IPS-18c (cell line): ENCODE measurements at regions not wholly inside any gene's neighbourhood (a gene's known extent, or its start where the extent isn't known, plus 50 kb on each side); places are given as distances from the start of the nearest gene placed in this dataset.

Source experiments
- H3K4me3 ChIP-seq: 2 replicates; pipeline ENCODE4 v1.7.0; 2013; ENCODE audit warnings: low read depth, mild to moderate bottlenecking, low read length, moderate library complexity; ENCODE audit not compliant: insufficient read depth
- H3K9me3 ChIP-seq: one replicate; pipeline ENCODE4 v1.6.1; 2013; ENCODE audit warnings: mild to moderate bottlenecking, low read length, moderate library complexity; ENCODE audit not compliant: control insufficient read depth, insufficient read depth

- Histone ChIP-seq H3K9me3 (no peaks in the 10 kb centered on the region), H3K4me3 (no peak overlapping the region)
These were observed 639.7 kb upstream of the USP24 start for GRCh38 chr1:55854911-55855310.

- Histone ChIP-seq H3K9me3 (no peaks in the 10 kb centered on the region), H3K4me3 (no peak overlapping the region)
These were observed 633.7 kb upstream of the USP24 start for GRCh38 chr1:55848906-55849305.

- H3K9me3 ChIP-seq, result no peaks in the 10 kb centered on the region
- H3K4me3 ChIP-seq, result no peak overlapping the region
These were observed 630.9 kb upstream of the USP24 start for GRCh38 chr1:55846051-55846450.

GRCh38 chr1:55844322-55844721 lies 629.2 kb upstream of the USP24 start:
- H3K4me3 ChIP-seq, result no peak overlapping the region
- H3K9me3 ChIP-seq, result no peaks in the 10 kb centered on the region

GRCh38 chr1:55839626-55840025 lies 624.5 kb upstream of the USP24 start:
- H3K9me3 ChIP-seq, result no peaks in the 10 kb centered on the region
- H3K4me3 ChIP-seq, result no peak overlapping the region

GRCh38 chr1:55839221-55839620 lies 624.1 kb upstream of the USP24 start:
- H3K9me3 ChIP-seq, result no peaks in the 10 kb centered on the region
- H3K4me3 ChIP-seq, result no peak overlapping the region

- Histone ChIP-seq H3K9me3 (no peaks in the 10 kb centered on the region), H3K4me3 (no peak overlapping the region)
These were observed 620.9 kb upstream of the USP24 start for GRCh38 chr1:55836086-55836485.

GRCh38 chr1:55833529-55834091 lies 618.4 kb upstream of the USP24 start:
- Histone ChIP-seq H3K4me3 (no peak overlapping the region), H3K9me3 (no peaks in the 10 kb centered on the region)

GRCh38 chr1:55831759-55832158 lies 616.6 kb upstream of the USP24 start:
- H3K4me3 ChIP-seq, result no peak overlapping the region
- no peaks in the 10 kb centered on the region for H3K9me3 ChIP-seq

GRCh38 chr1:55828044-55828443 lies 612.9 kb upstream of the USP24 start:
- H3K9me3 ChIP-seq, result no peaks in the 10 kb centered on the region
- H3K4me3 ChIP-seq, result no peak overlapping the region

- H3K4me3 ChIP-seq, result no peak overlapping the region
- H3K9me3 ChIP-seq, result no peaks in the 10 kb centered on the region
These were observed 612.2 kb upstream of the USP24 start for GRCh38 chr1:55827350-55827749.

GRCh38 chr1:55826381-55827080 lies 611.4 kb upstream of the USP24 start:
- Histone ChIP-seq H3K9me3 (no peaks in the 10 kb centered on the region), H3K4me3 (no peak overlapping the region)

- H3K9me3 ChIP-seq, result no peaks in the 10 kb centered on the region
These were observed 610.3 kb upstream of the USP24 start for GRCh38 chr1:55825461-55825860.

GRCh38 chr1:55824251-55824640 lies 609.1 kb upstream of the USP24 start:
- Histone ChIP-seq H3K4me3 (no peak overlapping the region), H3K9me3 (no peaks in the 10 kb centered on the region)

More at GRCh38 chr1:55825461-55825860, 610.3 kb upstream of the USP24 start:
- no peak overlapping the region for H3K4me3 ChIP-seq

- H3K9me3 ChIP-seq, result no peaks in the 10 kb centered on the region
- no peak overlapping the region for H3K4me3 ChIP-seq
These were observed 608.5 kb upstream of the USP24 start for GRCh38 chr1:55823541-55824250.

- Histone ChIP-seq H3K9me3 (no peaks in the 10 kb centered on the region), H3K4me3 (no peak overlapping the region)
These were observed 607.7 kb upstream of the USP24 start for GRCh38 chr1:55822891-55823290.

- Histone ChIP-seq H3K9me3 (no peaks in the 10 kb centered on the region), H3K4me3 (no peak overlapping the region)
These were observed 606.1 kb upstream of the USP24 start for GRCh38 chr1:55821234-55821633.

GRCh38 chr1:55820501-55820900 lies 605.3 kb upstream of the USP24 start:
- Histone ChIP-seq H3K4me3 (no peak overlapping the region), H3K9me3 (no peaks in the 10 kb centered on the region)
